HG02588 (cell line): ENCODE measurements at regions not wholly inside any gene's neighbourhood (a gene's known extent, or its start where the extent isn't known, plus 50 kb on each side); places are given as distances from the start of the nearest gene placed in this dataset.
"Not testable (repeated sequence)": the region's sequence is repeated elsewhere in the genome, so short reads cannot be mapped to it uniquely, and the experiment has no call there.

Source experiments
- ATAC-seq: cut with Tn5 transposase; IDR thresholded peaks from one replicate; pipeline ENCODE4 v1.9.1; 2021; ENCODE audit warnings: mild to moderate bottlenecking, moderate library complexity; ENCODE audit not compliant: unreplicated experiment

DNA sequence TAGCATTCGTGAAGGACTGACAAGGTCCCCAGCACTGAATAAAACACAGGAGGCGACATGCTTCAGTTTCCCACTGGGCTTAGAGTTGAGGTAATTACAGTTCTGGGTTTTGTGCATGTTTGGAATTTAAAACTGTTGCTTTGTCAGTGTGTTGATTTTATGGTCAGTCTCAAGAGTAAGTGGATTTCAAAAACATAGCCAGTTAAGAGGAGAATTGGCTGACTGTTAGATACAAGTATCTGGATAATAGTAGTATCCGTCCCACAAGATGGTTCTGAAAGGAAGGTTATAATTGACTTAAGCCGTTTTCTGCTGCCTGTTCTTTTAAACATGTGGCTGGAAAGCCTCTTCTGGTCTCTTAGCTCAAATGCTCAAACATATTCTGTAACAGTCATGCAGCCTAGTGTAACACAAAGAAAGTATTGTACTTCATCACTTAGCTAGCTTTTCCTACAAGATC is 170.9 kb downstream of the POLR1F start:
- no peak for ATAC-seq

DNA sequence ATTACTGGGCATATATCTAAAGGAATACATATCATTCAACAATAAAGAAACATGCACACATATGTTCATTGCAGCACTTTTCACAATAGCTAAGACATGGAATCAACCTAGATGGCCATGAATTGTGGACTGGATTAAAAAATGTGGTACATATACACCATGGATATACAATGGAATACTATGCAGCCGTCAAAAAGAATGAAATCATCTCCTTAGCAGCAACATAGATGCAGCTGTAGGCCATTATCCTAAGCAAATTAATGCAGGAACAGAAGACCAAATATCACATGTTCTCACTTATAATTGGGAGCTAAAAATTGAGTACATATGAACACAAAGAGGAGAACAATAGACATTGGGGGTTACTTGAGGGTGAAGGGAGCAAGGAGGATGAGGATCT is 175.6 kb downstream of the POLR1F start:
- no peak for ATAC-seq

DNA sequence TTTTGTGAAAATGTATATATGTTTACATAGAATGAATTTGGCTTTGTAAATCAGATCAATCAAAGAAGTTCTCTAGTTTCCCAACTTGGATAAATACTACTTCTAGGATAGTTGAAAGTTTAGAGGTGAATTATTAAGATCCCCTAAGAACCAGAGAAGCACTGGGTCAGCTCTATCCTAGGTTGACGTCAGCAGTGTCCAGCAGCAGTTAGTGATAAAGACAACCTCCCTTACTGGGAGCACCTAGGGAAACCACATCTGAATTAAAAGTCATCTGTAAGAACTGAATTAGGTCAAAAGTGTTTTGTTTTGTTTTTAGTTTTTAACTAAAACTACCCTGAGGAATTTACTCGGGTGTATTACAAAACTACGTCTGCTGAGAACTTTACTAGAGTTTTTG is 178.0 kb downstream of the POLR1F start:
- ATAC-seq, result no peak

DNA sequence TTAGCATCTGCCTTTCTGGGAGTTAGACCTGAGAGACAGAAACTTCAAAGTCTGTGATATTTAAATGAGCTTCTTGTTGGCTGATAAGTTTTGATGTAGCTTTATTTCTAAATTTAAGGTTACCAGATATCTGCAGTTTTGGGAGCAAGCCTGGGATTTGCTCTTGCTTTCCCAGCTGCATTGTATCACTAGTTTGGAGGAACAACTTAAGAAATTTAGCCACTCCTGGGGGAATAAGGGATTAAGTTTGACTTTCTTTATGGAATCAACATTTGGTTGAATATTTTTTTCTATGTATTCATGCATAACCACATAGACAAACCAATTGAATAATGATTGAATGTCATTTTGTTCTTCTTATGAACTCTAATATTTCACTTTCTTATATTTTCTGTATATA is 178.6 kb downstream of the POLR1F start:
- ATAC-seq, result no peak

DNA sequence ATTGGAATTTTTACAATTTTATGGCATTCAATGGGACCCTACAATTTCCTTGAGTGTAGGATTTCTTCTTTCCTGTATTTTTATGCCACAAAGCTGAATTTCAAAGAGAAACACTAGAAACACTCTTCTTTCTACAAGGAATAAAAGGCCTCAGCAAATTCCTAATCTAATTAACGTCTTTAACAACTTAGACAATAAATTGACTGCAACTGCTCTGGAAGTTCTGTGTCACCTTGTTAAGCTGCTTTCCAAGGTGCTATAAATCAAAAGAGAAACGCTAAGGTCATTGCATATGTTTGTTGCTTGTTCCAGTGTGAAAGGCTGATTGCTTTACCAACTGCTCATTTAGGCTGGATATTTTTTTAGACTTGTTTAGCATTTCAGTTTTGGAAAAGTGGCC is 182.2 kb downstream of the POLR1F start:
- ATAC-seq, result no peak

DNA sequence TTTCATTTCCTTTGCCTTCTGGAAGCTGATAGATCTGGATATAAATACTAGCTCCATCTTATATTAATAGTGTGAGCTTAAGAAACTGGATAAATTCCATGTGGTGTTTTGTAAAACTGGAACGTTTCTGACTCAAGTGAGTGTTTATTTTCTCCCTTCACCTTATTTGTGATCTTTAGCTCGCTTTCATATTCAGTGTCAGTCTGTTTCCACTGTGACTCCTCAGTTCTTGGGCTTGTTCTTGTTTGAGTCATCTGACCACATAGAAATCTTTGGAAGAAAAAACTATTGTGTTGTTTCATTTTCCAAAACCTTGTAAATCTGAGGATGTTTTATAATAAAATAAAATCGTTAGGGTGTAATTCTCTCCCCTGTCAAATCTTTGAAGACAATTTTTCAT is 186.4 kb downstream of the POLR1F start:
- no peak for ATAC-seq

DNA sequence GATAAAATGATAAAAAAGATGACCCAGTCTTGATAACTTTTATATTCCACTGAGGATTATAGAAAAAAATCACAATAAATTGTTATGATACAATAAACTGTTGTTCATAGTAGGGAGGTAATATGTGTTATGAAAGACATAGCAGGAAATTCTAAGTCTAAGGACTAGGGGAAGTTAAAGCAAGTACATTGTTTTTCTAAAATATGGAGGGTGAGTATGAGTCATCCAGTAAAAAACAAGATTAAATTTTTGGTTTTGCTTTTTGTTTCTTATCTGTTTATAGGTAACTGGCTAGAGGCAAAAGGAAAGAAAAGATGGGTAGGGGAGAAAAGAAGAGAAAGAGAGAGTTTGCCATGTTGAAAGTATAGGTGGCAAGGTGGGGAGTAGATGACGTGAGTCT is 188.4 kb downstream of the POLR1F start:
- ATAC-seq, result no peak

DNA sequence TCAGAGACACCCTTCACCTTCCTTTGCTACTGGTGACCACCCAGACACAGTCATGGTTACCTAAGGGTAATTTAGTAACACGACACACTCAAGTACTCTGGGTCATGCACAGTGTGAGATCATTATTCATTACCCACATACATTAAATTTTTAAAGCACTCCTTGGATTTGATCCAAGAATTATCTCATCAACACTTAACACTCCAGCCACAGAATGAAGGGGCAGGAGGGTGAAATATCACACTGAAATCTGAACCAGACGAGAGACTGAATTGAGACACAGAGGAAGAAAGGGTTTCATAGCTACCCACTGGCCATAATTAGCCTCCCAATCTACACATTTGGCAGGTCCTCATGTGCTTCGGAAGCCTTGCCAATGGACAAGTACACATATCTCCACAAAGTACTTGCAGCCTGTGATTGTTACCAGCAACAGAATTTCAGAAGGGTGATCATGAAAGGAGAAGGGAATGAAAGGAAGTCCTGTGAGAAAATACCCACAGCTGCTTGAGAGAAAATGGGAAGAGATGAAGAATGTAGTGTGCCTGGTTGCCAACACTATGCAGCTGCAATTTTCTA is 189.3 kb downstream of the POLR1F start:
- ATAC-seq, result no peak

DNA sequence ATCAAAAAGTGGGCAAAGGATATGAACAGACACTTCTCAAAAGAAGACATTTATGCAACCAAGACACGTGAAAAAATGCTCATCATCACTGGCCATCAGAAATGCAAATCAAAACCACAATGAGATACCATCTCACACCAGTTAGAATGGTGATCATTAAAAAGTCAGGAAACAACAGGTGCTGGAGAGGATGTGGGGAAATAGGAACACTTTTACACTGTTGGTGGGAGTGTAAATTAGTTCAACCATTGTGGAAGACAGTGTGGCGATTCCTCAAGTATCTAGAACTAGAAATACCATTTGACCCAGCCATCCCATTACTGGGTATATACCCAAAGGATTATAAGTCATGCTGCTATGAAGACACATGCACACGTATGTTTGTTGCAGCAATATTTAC is 191.3 kb downstream of the POLR1F start:
- not testable (repeated sequence) for ATAC-seq

DNA sequence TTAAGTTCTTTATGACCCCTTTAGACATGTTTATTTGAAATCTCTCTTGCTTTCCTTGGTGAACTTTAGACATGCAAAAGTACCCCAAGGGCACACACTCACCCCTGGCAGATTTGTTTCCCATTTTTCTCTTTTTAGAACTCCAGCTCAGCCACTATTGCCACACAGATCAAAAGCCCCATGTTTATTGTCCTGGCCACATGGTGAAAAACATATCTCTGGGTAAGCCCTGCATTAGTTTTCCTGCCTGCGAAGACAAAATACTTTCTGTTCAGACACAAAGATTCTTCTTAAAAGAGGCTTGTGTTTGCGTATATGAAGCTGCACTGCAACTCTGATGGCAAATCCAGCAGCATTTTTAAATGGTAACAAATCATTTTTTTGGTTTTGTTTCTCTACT is 200.0 kb downstream of the POLR1F start:
- ATAC-seq, result no peak

DNA sequence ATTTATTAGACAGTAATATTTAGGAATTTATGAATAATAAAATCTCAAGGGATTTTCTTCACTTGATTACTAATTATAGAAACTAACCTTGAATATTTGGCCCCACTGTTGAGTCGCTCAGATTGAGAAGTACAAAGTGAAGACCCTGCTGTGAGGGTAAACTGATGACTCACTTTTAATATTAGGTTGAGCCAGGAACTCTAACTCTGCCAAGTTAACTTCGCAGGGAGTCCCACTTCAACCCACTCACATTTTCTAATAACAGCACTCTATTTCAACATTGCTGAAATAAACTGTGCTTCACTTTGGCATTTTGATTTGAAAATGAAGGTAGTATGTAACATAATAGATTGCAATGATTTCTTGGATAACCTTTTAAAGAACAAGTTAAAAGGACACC is 200.7 kb downstream of the POLR1F start:
- no peak for ATAC-seq

DNA sequence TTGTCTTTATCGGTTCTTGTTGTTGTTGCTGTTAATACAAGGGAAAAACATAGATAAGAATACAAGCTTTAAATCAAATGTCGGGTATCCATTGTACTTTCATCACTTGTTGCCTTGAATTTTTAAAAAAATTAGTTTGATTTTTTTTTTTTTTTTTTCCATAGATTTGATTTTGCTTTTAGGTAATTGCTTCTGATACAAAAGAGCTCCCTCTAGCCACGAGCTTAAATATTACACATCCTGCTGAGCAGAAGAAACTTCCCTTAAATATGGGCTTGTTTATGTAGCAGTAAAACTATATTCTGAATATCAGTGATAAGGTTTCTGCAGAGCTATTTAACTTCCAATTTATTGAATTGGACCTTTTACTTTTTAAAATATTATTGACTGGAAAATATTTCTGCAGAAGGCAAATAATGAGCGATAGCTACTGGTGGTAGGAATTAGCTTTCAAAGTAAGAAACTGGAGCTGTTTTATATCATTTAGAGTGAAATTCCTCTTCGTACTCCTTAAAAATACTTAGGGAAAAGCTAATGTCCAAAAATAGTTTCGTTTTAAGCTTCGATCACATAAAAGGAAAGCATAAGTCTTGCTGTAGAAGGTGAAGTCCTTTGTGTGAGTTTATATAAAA is 216.9 kb downstream of the POLR1F start:
- ATAC-seq, result no peak

DNA sequence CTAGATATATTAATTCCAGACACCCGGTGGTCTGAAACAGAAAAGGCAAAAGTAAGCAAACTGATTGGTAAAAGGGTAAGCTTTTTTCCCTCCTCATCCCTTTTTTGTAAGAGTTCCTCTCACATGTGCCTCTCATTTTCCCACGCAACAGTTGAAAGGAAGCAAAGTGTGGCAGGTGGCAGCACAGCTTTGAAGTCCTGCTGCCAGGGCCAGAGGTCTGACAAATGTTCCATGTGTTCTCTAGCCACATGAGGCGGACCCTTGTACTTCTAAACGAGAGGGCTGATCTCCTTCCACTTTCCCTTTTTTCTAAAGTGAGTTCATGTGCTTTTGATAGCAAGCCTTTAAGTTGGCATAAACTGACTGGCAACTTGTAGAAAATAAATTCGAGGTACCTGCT is 217.5 kb downstream of the POLR1F start:
- ATAC-seq, result no peak

DNA sequence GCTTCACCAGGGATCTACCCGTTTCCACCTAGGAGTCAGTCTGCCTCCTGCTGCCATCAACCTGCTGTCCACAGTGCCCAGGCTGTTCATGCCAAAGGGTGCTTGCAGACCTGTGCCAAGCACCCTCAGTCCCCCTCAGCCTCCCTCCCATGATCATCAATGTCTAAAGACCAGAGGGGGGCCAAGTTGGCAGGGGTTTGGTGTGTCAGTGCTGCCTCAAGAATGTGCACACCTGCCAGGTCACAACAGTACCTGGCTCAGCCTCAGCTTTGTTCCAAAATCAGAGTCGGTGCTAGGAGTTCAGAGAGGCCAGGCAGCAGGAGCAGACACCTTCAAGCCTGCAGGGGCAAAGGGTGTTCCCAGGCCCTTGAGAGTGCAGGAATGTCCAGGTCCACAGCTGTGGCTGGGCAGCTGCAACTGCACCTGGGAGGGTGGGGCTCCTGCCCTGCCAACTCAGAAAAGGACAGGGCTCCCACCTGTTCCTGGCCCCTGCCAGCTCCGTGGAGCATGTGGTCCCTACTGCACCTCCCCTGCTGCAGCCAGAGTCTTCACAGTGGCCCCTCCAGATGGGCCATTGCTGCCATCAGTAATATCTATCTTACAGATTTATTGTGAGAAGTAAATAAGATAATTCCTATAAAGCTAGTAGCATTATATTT is 219.5 kb downstream of the POLR1F start:
- no peak for ATAC-seq

DNA sequence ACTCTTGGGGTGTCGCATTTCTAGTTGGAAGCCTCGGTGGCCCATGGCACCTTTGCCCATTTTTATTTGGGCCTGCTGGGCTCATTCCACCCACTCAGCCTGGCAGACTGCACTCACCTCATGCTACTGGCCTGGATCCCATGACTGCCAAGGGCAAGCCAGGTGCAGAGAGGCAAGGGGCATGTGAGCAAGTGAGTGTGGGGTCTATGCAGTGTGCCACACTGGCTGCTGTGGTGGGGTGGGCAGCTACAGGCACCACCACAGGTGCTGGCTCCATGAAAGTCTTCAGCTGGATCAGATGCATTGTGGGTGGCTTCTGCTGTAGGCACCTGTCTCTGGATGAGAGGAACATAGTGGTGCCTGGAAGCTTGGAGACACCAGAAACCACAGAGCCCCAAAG is 220.8 kb downstream of the POLR1F start:
- no peak for ATAC-seq

DNA sequence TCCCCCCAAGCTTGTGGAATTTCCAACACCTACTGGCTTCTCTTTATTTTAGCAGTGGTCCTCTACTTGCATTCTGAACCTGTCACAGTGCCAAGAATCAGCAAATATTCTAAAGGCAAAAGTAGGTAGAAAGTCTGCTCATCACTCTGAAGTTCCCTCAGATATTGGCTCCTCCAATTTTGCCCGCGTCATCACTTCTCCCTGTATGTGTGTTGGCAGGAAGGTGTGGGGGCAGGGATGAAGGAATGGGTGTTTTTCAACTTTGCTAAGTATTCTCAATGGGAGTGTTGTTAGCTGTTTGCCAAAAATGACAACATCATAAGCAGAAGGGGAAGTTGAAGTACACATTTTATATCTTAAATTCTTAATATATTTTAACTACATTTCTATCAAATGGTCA is 226.2 kb downstream of the POLR1F start:
- no peak for ATAC-seq

DNA sequence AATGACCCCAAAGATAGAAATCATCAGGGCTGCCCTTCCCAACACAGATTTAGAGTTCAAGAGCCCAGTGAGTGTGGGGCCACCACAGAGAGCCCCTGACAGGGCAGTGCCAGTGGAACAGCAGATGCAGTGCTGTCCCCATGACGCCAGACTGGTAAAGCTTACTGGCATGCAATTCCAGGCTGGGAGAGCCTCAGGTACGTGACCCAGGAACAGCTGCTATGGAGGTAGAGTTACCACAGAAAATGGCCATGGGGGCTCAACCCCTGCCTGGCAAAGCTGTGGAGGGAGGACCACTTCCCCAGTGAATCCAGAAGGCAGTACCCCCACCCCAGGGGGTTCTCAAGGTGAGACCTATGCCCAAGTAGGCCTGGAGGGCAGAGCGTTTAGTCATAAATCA is 228.5 kb downstream of the POLR1F start:
- no peak for ATAC-seq

DNA sequence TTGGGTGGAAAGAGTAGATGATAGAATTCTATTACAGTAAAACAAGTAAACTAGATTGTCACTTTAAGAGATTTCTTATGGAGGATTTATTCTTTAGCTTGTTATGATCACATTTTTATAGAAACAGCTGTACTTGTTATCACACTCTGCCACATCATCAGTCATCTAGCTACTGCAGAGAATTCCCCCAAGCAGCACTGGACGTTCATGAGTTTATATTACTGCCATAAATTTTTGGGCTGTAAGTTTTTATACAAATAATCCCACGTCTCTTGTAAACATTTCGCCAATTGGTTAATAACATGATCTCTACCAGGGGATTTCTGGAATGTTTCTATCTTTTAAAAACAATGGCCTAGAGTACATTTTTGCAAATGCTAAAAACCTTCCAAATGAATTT is 238.8 kb downstream of the POLR1F start:
- no peak for ATAC-seq

DNA sequence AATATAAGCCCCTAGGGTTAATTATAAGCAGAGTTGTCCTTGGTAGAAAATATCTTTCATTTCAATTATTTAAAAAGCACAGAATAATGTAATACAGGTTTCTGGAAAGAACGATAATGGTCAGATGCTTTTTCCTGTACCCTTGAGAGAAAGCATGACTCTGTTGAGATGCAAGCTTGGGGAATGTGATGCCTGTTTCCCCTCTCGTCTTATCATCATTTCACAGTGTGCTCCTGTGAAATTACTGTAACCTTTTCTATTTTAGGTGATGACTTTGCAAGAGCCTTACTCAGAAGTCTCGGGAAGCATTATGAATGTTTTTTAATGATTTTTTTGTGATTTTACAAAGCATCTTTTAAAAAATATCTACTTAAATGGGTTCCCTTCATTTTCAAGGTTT is 243.0 kb downstream of the POLR1F start:
- no peak for ATAC-seq

DNA sequence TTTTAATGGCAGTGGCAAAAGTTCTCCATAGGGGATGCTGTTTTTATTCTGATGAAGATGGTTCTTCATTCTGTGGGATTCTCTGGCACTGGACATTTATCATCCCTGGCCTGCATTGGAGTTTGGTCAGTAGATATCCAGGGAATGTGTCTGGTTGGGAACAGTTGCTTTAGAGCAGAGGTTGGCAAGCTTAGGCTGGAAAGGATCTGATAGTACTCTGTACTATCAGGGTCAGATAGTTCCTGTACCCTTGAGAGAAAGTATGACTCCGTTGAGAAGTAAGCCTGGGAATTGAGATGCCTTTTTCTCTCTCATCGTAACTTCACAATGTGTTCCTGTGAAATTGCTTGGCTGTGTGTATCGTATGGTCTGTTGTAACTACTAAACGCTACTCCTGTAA is 244.1 kb downstream of the POLR1F start:
- ATAC-seq, result no peak

DNA sequence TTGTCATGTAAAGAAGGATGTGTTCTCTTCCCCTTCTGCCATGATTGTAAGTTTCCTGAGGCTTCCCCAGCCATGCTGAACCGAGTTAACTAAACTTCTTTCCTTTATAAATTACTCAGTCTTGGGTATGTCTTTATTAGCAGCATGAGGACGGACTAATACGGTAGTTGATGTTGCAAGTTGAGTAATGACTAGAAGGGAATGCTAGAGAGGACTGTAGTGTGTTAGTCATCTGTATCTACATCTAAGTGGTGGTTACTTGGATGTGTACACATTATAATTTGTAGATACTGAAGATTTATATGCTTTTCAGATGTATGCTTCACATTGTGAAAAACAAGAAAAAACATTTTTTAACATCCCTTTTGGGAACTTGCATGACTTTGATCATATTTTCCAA is 244.6 kb downstream of the POLR1F start:
- no peak for ATAC-seq

DNA sequence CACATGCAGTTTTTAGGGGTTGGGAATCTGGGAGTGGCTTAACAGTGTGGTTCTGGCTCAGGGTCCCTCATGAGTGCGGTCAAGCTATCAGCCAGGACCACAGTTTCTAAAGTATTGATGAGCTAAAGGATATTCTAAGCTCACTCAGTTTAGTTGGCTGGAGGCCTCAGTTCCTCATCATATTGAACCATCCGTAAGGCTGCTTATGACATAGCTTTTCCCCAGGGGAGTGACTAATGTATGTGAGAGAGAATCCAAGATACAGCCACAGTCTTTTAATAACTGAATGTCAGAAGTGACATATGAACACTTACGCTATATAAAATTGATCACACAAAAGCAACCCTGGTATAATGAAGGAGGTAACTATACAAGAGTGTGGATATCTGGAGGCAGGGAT is 245.3 kb downstream of the POLR1F start:
- no peak for ATAC-seq

DNA sequence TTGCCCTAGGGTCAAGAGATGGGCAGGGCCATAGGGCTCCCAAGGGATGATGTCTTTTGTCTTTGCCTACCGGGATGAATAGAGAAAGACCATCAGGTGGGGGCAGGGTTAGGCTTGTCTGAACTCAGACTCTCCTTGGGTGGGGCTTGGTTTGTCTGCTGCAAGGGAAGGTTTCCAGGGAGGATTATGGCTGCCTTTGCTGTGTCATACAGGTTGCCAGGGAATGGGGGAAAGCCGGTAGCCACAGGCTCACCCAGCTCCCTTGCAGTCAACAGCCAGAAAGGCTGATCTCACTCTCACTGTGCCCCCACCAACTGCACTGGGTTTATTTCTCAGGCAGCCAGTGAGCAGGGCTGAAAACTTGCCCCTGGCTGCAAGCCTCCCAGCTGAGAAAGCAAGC is 253.2 kb downstream of the POLR1F start:
- ATAC-seq, result no peak
